Stimulated activated naive CD8-positive, alpha-beta T cell treated with anti-CD3 and anti-CD28 coated beads, Interleukin-15, Interleukin-2, amounts not matched to agents 100 U/mL and 50 U/mL, for 24 hours (primary cell): ENCODE measurements at regions not wholly inside any gene's neighbourhood (a gene's known extent, or its start where the extent isn't known, plus 50 kb on each side); places are given as distances from the start of the nearest gene placed in this dataset.

ENCODE experiments used
- ATAC-seq: fragments of 150-1000 bp; cut with Tn5 transposase; one replicate; pipeline ENCODE4 v1.10.0; 2021
- DNase-seq: peaks from one replicate; pipeline ENCODE4 v3.0.0; 2021

- no peak for DNase-seq
- no peak for ATAC-seq
Measured at GRCh38 chr15:46548989-46549388, 914.2 kb downstream of the SQOR start.

- DNase-seq = no peak
Measured at GRCh38 chr15:46552316-46552715, 917.5 kb downstream of the SQOR start.

GRCh38 chr15:46555547-46555946 is 920.7 kb downstream of the SQOR start:
- ATAC-seq (no peak), DNase-seq (no peak)

More at GRCh38 chr15:46552316-46552715, 917.5 kb downstream of the SQOR start:
- no peak for ATAC-seq

- ATAC-seq (no peak), DNase-seq (no peak)
Measured at GRCh38 chr15:46556010-46556409, 921.2 kb downstream of the SQOR start.

- DNase-seq (no peak), ATAC-seq (no peak)
Measured at GRCh38 chr15:46556559-46557379, 921.9 kb downstream of the SQOR start.

GRCh38 chr15:46567968-46568367 is 933.1 kb downstream of the SQOR start:
- ATAC-seq (no peak), DNase-seq (no peak)

GRCh38 chr15:46569781-46570180 is 935.0 kb downstream of the SQOR start:
- no peak for DNase-seq
- no peak for ATAC-seq

- ATAC-seq = no peak
- DNase-seq = no peak
Measured at GRCh38 chr15:46576646-46577395, 942.0 kb downstream of the SQOR start.

- ATAC-seq = no peak
Measured at GRCh38 chr15:46577767-46578166, 942.9 kb downstream of the SQOR start.

GRCh38 chr15:46580487-46580886 is 945.7 kb downstream of the SQOR start:
- ATAC-seq (no peak), DNase-seq (no peak)

More at GRCh38 chr15:46577767-46578166, 942.9 kb downstream of the SQOR start:
- no peak for DNase-seq

- no peak for DNase-seq
- no peak for ATAC-seq
Measured at GRCh38 chr15:46580924-46581323, 946.1 kb downstream of the SQOR start.

GRCh38 chr15:46589088-46589487 is 954.3 kb downstream of the SQOR start:
- ATAC-seq = no peak
- no peak for DNase-seq

GRCh38 chr15:46591462-46591861 is 956.6 kb downstream of the SQOR start:
- DNase-seq = no peak
- ATAC-seq = no peak

- ATAC-seq = no peak
- no peak for DNase-seq
Measured at GRCh38 chr15:46595016-46595415, 960.2 kb downstream of the SQOR start.

- no peak for ATAC-seq
Measured at GRCh38 chr15:46607077-46607476, 972.2 kb downstream of the SQOR start.

GRCh38 chr15:46616033-46616432 is 981.2 kb downstream of the SQOR start:
- DNase-seq = no peak
- ATAC-seq = no peak

More at GRCh38 chr15:46607077-46607476, 972.2 kb downstream of the SQOR start:
- no peak for DNase-seq

- DNase-seq (no peak), ATAC-seq (no peak)
Measured at GRCh38 chr15:46617507-46617906, 982.7 kb downstream of the SQOR start.

- DNase-seq (no peak), ATAC-seq (no peak)
Measured at GRCh38 chr15:46618984-46619383, 984.2 kb downstream of the SQOR start.

- DNase-seq (no peak), ATAC-seq (no peak)
Measured at GRCh38 chr15:46620392-46621013, 985.7 kb downstream of the SQOR start.

GRCh38 chr15:46622851-46623250 is 988.0 kb downstream of the SQOR start:
- no peak for ATAC-seq
- no peak for DNase-seq

- no peak for DNase-seq
- no peak for ATAC-seq
Measured at GRCh38 chr15:46636206-46636605, 1001.4 kb downstream of the SQOR start.

- DNase-seq (no peak), ATAC-seq (no peak)
Measured at GRCh38 chr15:46644501-46645481, 1010.0 kb downstream of the SQOR start.
